Rectal smooth muscle tissue (tissue), 1 donor: ENCODE measurements at regions not wholly inside any gene's neighbourhood (a gene's known extent, or its start where the extent isn't known, plus 50 kb on each side); places are given as distances from the start of the nearest gene placed in this dataset.

Experiments
- H3K27ac ChIP-seq: one replicate; pipeline ENCODE4 v1.7.0; 2013; ENCODE audit warnings: low read depth, low read length, inconsistent platforms
- H3K27me3 ChIP-seq: one replicate; pipeline ENCODE4 v1.7.0; 2013; ENCODE audit warnings: low read length; ENCODE audit not compliant: control insufficient read depth, insufficient read depth
- H3K36me3 ChIP-seq: one replicate; pipeline ENCODE4 v1.7.0; 2013; ENCODE audit warnings: low read length; ENCODE audit not compliant: control insufficient read depth, insufficient read depth
- H3K4me1 ChIP-seq: one replicate; pipeline ENCODE4 v1.7.0; 2013; ENCODE audit warnings: low read length; ENCODE audit not compliant: control insufficient read depth, insufficient read depth
- H3K4me3 ChIP-seq: one replicate; pipeline ENCODE4 v1.7.0; 2013; ENCODE audit warnings: low read length
- H3K9ac ChIP-seq: one replicate; pipeline ENCODE4 v1.7.0; 2013; ENCODE audit warnings: low read length

DNA sequence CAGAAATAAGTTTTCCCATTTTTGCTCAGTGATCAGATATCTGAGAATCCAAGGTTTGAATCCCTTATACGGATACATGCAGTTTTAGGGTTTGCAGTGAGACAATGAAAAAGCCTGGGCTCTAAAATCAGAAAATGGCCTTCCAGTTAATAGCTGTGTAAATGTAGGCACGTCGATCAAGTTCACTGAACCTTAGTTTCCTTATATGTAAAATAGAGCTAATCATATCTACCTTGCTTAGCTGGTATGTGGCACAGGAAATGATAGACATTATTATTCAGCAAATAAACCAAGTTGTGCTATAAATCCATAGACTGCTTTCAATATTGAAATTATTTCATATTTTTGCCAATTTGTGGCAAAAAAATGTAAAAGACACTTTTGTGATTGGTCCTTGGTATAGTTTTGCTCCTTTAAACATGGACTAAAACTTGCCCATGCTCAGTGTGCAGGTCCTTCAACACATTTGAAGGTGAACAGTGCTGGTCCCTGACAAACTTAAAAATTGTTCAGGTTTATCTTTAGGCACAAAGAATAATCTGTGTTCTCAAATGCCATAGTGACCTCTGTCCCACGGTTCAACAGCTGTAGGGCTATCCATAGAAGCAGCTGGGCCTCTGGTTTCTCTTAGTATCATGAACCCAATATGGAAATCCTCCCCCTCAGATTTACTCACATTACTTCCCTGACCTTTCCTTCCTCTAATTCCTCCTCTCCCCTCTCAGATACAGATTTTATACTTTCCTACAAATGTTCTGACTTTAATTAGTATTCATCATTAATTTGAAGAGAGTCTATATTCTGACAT, 51.0 kb downstream of the CCDC54 start:
- Histone ChIP-seq H3K27me3 (no peaks in the 10 kb centered on the region), H3K27ac (peak overlapping the region; percentile 96), H3K9ac (no peak overlapping the region), H3K4me3 (no peak overlapping the region), H3K4me1 (peaks cover 4% of the 10 kb centered on the region), H3K36me3 (no peaks in the 10 kb centered on the region)

DNA sequence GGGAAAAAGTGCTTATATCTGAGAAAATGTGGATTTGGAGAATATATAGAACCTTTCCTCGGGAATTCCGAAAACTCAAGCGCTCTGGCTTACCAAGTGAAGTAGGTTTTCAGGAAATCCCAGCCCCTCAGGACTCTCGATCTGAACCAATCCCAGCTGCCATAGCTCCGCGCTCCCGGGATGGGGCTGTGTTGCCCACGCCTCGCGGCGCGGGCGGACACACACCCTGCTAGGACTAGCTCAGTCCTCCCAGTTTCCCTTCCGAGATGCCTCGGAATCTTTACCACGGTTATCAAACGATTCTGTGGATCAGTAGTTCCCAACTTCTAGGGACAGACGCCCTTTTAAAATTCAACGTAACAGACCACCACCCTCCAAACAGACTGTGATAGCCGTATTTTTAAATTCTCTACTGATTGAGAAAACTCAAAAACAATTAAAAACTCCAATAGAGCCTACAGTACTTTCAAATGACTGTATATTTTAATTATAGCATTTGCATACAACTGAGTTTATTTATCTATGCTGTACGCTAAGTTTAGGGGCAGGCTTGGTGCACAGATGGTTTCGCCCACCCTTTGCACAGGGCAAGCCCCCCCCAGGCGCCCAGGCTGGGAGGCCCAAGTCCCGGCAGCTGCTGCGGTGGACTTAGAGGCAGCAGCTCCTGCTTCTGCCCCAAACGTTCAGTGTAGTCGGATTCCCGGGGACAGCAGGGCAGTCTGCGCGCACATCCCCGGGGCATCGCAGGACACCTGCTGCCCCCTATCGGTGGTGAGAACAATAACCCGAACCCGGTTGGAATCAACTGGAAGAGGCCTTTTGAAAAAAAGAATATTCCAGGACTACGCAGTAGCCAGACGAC, 52.3 kb downstream of the CCDC54 start:
- H3K36me3 ChIP-seq = no peaks in the 10 kb centered on the region

DNA sequence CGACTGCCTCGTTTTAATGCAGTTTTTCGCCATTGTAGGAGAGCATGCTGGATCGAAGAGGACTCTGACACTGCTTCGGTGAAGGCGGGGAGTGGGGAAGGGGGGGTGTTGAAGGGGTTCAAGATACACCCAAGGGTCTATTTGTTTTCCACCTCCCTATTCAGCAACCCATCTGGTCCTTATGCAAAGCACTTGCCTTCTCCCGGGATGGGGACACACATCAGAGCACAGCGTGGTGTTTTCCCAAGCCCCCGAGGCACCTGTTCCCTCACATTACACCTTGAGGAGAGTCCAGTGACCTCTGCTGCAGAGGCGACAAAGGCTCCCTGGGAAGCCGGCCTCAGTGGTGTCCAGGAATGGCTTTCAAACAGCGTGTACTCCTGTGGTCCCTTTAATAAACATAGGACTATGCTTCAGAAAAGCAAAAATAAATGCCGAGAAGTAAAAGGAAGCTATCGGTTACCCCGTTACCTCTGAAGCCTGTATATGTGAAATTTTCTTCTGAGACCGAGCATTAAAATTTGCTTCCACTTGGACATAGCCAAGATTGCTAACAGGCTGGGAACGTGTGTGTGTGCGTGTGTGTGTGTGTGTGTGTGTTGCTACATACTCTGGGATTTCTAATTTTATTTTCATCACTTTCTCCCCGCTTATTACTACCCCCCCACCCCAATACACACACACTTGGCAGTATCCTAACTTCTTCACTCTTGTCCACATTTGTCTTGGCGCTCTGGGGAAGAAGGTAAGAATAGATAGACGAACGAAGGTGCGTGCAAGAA, 53.2 kb downstream of the CCDC54 start:
- H3K4me1 ChIP-seq = peaks cover 4% of the 10 kb centered on the region
- no peaks in the 10 kb centered on the region for H3K36me3 ChIP-seq
- H3K27me3 ChIP-seq = no peaks in the 10 kb centered on the region
- peak overlapping the region; percentile 72 for H3K9ac ChIP-seq
- H3K27ac ChIP-seq = peak overlapping the region; percentile 96
- peak overlapping the region; percentile 91 for H3K4me3 ChIP-seq

More for the DNA sequence above, 52.3 kb downstream of the CCDC54 start:
- H3K27ac ChIP-seq = peak overlapping the region; percentile 96
- peak overlapping the region; percentile 14 for H3K9ac ChIP-seq
- no peaks in the 10 kb centered on the region for H3K27me3 ChIP-seq
- peak overlapping the region; percentile 91 for H3K4me3 ChIP-seq
- H3K4me1 ChIP-seq = peaks cover 4% of the 10 kb centered on the region

DNA sequence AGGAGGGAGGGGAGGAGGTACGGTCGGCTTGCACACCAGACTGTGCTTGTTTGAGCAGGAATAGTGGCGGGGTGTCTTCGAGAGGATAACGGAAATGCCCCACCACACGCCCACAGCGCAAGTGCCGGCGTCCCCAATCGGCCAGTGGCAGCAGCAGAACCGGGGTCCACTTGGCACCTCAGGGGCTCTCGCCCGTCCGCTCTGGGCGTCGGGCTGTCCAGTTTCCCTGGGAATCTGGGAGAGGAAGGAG, 53.7 kb downstream of the CCDC54 start:
- Histone ChIP-seq H3K36me3 (no peaks in the 10 kb centered on the region), H3K27me3 (no peaks in the 10 kb centered on the region), H3K4me3 (peak overlapping the region; percentile 91), H3K4me1 (peaks cover 4% of the 10 kb centered on the region), H3K9ac (peak overlapping the region; percentile 72), H3K27ac (peak overlapping the region; percentile 96)

DNA sequence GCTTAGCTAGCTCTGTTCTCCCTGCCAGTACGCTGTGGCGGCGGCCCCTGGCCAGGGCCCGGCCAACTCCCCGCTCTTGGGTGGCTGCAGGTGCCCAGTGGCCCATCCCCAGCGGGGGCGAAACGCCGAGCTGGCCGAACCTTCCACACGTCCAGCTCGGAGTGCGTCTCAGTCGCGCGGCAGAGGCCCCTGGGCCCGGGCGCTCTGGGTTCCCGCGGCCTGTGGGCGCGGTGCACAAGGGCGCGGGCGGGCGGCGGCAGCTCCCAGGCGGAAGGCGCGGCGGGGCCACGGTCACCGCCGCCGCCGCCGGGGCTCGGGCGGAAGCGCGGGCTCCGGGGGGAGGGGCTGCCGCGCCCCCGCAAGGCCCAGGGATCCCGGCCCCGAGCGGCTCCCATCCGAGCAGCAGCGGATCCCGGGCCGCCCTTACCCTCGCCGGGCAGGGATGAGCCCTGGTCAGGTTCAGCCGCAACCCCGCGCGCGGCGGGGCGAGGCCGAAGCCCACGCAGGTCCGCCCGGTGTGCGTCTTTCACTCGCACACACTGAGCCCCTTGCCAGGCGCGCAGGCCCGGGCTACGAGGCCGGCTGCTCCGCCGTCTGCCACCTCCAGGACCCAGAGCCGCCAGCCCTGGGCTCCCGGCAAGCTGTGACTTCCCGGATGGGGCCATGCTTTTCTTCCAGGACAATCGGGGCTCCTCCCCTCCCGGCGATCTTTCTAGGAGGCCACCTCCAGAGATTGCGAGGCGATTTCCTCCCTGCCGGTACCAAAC, 54.2 kb downstream of the CCDC54 start:
- Histone ChIP-seq H3K9ac (peak overlapping the region; percentile 72), H3K36me3 (no peaks in the 10 kb centered on the region), H3K27ac (peak overlapping the region; percentile 96), H3K4me1 (peaks cover 4% of the 10 kb centered on the region), H3K27me3 (no peaks in the 10 kb centered on the region), H3K4me3 (peak overlapping the region; percentile 91)

DNA sequence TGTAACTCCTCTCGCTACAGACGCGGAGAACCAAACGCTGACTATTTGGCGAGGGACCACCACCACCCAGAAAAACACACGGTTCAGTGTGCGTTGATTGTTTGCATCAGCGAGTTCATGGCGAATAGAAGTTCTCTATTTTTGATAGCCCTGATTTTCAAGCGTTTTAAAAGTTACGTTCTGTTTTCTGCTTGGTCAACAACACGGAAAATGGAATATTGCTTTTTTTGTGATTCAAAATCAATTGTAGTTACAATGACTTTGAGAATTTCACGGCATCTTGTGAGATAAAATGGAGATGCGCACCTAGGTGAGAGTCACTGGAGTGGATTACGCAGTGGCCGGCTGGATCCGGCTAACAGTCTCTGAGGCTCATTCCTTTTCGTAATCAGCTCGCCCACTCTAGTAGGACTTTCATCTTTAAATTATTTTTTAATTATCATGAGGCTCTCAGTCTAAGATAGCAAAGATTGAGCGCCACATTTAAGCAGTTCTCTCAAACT, 54.8 kb downstream of the CCDC54 start:
- Histone ChIP-seq H3K4me1 (peaks cover 4% of the 10 kb centered on the region), H3K36me3 (no peaks in the 10 kb centered on the region), H3K9ac (peak overlapping the region; percentile 59), H3K27me3 (no peaks in the 10 kb centered on the region), H3K4me3 (peak overlapping the region; percentile 91), H3K27ac (peak overlapping the region; percentile 96)

DNA sequence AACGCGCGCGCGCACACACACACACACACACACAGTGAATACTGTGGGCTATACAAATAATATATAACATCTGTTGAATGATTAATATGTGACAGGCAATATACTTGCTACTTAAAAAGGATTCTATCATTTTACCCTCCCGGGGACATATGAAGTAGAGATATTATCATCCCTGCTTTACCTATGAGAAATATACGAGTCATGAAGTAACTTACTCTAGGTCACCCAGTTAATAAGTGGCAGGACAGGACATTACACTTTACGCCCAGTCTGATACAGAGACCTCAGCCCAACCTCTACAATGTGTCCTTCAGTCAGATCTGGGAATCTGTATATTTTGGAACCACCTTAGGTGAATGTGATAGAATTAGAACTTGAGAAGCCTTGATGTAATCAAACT, 55.4 kb downstream of the CCDC54 start:
- Histone ChIP-seq H3K4me1 (peaks cover 4% of the 10 kb centered on the region), H3K27me3 (no peaks in the 10 kb centered on the region), H3K27ac (peak overlapping the region; percentile 96), H3K36me3 (no peaks in the 10 kb centered on the region), H3K4me3 (no peak overlapping the region), H3K9ac (no peak overlapping the region)

DNA sequence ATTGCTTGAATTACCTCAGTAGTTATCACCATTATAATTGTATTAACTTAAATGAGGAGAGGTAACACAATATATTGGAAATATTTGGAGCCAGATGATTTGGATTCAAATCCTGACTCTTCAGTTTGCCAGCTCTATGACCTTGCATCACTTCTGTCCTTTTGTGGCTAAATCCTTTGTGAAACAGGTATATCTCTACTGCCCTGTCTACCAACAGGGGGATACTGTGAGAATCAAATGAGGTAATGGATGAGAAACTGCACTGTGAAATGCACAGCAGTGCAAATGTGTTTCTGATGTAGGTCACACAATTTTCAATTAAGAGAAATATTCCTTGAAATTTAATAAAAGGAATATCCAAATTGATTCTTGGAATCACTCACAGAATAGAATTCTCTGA, 58.8 kb downstream of the CCDC54 start:
- H3K36me3 ChIP-seq = no peaks in the 10 kb centered on the region
- no peak overlapping the region for H3K27ac ChIP-seq
- H3K4me3 ChIP-seq = no peak overlapping the region
- H3K27me3 ChIP-seq = no peaks in the 10 kb centered on the region
- H3K9ac ChIP-seq = no peak overlapping the region
- no peaks in the 10 kb centered on the region for H3K4me1 ChIP-seq

DNA sequence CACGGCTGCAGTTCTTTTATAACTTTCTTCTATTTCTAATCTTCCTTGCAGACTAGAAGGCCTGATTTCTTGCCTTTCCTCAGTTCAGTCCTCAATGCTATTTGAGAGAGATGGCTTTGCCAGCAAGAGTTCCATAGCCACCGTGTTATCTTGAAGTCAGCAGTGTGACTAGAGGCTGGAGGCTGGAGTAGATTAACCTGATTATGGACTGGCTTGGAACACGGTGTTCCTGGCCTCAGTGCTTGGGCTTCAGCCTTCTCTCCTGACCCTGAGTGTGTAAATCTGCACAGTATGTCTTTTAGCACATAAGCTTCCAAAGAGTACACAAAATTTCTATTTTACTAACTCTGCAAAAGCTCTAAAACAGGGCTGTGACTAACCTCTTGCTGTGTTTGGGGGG, 61.4 kb downstream of the CCDC54 start:
- no peaks in the 10 kb centered on the region for H3K4me1 ChIP-seq
- H3K27ac ChIP-seq = no peak overlapping the region
- H3K4me3 ChIP-seq = no peak overlapping the region
- no peaks in the 10 kb centered on the region for H3K27me3 ChIP-seq
- no peaks in the 10 kb centered on the region for H3K36me3 ChIP-seq
- H3K9ac ChIP-seq = no peak overlapping the region

DNA sequence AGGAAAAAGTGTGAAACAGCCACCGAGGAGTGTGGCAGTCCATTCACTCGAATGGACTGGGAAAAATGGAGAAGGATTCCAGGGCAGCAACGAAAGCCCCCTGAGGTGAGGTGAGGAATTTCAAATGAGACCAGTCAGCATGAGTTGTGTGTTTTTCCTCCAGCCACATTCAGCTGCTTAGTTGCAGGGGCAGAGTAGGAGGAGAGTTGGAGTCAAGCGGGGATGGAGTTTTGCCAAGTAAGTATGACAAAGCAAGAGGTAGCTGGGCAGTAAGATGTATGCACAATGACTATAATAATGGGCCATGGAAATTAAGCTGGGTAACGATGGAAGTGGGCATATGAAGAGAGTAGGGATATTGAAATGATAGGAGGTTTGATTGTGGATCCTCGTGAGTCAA, 64.4 kb downstream of the CCDC54 start:
- Histone ChIP-seq H3K4me3 (no peak overlapping the region), H3K36me3 (no peaks in the 10 kb centered on the region), H3K4me1 (no peaks in the 10 kb centered on the region), H3K27me3 (no peaks in the 10 kb centered on the region), H3K27ac (no peak overlapping the region), H3K9ac (no peak overlapping the region)

DNA sequence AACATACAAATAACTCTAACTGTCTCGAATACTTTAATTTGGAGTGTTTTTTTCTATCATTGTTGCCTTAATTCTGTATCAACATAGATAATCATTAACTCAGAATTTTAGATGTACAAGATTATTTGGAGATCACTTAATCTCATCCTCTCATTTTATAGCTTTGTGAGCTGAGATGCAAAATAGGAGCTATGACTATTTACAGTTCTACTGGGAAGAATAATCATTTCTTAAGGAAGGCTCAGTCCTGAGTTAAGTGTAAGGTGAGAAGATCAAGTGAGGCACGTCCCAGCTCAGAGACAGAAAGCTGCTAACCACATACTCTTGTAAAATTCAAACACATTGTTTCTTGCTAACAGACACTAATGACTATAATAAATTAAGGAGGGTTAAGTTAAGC, 66.2 kb downstream of the CCDC54 start:
- H3K4me1 ChIP-seq = no peaks in the 10 kb centered on the region

More for the DNA sequence above, 66.2 kb downstream of the CCDC54 start:
- H3K36me3 ChIP-seq = no peaks in the 10 kb centered on the region
- H3K4me3 ChIP-seq = no peak overlapping the region
- H3K9ac ChIP-seq = no peak overlapping the region
- H3K27me3 ChIP-seq = no peaks in the 10 kb centered on the region
- no peak overlapping the region for H3K27ac ChIP-seq
